Retinal pigment epithelial cell (primary cell): ENCODE measurements at regions not wholly inside any gene's neighbourhood (a gene's known extent, or its start where the extent isn't known, plus 50 kb on each side); places are given as distances from the start of the nearest gene placed in this dataset.
"Not testable (repeated sequence)": the region's sequence is repeated elsewhere in the genome, so short reads cannot be mapped to it uniquely, and the experiment has no call there.

Experiments
- DNase-seq: peaks from one replicate; pipeline ENCODE4 v3.0.0-alpha.2; 2010; ENCODE audit warnings: low read depth
- H3K4me3 ChIP-seq: 2 replicates; pipeline ENCODE4 v1.5.1; 2011; ENCODE audit warnings: mild to moderate bottlenecking, low read length, control low read depth, moderate library complexity
- TF ChIP-seq, protein P1 (sequence below): conservative IDR thresholded peaks from 2 replicates; pipeline ENCODE4 v1.5.1; 2011; ENCODE audit warnings: low read depth, low read length, control low read depth, inconsistent platforms

- no peak overlapping the region for H3K4me3 ChIP-seq
- TF ChIP-seq, protein P1, sequence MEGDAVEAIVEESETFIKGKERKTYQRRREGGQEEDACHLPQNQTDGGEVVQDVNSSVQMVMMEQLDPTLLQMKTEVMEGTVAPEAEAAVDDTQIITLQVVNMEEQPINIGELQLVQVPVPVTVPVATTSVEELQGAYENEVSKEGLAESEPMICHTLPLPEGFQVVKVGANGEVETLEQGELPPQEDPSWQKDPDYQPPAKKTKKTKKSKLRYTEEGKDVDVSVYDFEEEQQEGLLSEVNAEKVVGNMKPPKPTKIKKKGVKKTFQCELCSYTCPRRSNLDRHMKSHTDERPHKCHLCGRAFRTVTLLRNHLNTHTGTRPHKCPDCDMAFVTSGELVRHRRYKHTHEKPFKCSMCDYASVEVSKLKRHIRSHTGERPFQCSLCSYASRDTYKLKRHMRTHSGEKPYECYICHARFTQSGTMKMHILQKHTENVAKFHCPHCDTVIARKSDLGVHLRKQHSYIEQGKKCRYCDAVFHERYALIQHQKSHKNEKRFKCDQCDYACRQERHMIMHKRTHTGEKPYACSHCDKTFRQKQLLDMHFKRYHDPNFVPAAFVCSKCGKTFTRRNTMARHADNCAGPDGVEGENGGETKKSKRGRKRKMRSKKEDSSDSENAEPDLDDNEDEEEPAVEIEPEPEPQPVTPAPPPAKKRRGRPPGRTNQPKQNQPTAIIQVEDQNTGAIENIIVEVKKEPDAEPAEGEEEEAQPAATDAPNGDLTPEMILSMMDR, result no peak
- no peak for DNase-seq
Observed at GRCh38 chr12:25884920-25885234, 73.6 kb upstream of the RASSF8 start.

DNA sequence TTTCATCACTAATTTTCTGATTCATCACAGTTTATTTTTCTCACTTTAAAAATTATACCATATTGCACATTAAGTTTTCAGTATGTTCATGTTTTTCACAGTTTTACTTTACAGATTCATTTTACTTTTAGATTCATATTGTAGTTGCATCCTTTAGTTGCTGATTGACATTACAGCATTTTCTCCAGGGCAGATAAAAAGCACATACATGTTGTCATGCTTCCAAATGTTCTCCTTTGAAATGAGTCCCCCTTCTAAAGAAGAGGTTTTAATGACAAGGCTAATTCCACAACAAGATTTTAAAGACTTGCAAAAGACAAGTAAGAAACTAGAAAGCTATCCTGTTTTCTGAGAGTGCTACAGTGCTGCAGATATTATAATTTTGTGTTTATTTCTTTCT is 72.1 kb upstream of the RASSF8 start:
- no peak overlapping the region for H3K4me3 ChIP-seq
- no peak for DNase-seq
- TF ChIP-seq, protein P1, result no peak

GRCh38 chr12:25887367-25887766 is 71.1 kb upstream of the RASSF8 start:
- H3K4me3 ChIP-seq, result no peak overlapping the region
- TF ChIP-seq, protein P1, result no peak
- DNase-seq, result no peak

DNA sequence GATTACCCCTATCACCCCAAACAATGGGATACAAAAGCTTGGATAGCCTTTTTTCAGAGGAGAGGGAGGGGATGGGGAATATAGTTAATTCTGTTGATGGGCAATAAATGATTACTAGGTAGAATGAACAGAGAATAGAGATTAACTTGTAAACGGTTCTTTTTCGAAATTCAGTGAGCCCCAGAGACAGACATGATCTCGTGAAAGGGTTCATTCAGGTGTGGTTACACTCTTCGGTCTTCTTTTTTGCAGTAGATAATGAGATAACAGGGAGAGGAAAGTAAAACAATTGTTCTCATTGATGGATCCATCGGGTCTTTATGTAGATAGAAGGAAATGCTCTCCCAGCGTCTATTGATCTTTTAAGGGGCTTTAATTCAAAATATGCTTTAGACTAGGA is 69.3 kb upstream of the RASSF8 start:
- TF ChIP-seq, protein P1, result no peak
- no peak overlapping the region for H3K4me3 ChIP-seq
- no peak for DNase-seq

DNA sequence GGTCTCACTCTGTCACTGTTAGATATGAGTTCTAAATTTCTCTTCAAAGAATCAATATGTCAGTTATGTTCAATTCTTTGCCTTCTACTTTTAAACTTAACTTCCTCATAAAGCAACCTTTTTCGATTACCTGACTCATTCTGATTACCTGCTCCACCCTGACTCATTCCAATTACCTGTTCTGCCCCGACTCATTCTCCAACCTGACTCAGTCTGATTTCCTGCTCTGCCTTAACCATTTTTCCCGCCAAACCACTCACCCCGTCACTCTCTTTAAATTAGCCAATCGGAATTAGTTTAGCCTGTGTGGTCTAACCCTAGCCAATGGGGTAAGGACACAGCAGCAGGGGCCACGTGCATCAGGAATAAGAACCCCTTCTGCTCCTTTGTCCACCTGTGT is 67.4 kb upstream of the RASSF8 start:
- H3K4me3 ChIP-seq, DNase-seq: not testable (repeated sequence)

- H3K4me3 ChIP-seq, result no peak overlapping the region
- DNase-seq, result no peak
- TF ChIP-seq, protein P1, result no peak
Observed at GRCh38 chr12:25894759-25895158, 63.7 kb upstream of the RASSF8 start.

DNA sequence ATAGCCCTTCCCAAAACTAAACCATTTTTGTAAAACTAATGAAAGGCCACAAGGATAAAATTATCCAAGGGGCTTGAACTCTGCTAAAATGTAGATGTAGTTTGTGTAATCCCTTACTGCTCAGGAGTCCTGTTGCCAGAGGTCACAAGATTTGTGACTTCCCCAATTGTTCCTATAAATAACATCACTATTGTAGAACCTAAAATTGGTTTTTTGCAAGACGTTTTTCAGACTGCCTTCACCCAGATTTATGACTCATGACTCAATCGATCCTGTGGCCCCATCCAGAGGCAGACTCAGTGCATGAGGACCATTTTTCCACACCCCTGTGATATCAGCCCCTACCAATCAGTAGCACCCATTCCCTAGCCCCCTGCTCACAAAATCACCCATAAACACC is 61.5 kb upstream of the RASSF8 start:
- TF ChIP-seq, protein P1, result no peak
- no peak for DNase-seq
- H3K4me3 ChIP-seq, result no peak overlapping the region

DNA sequence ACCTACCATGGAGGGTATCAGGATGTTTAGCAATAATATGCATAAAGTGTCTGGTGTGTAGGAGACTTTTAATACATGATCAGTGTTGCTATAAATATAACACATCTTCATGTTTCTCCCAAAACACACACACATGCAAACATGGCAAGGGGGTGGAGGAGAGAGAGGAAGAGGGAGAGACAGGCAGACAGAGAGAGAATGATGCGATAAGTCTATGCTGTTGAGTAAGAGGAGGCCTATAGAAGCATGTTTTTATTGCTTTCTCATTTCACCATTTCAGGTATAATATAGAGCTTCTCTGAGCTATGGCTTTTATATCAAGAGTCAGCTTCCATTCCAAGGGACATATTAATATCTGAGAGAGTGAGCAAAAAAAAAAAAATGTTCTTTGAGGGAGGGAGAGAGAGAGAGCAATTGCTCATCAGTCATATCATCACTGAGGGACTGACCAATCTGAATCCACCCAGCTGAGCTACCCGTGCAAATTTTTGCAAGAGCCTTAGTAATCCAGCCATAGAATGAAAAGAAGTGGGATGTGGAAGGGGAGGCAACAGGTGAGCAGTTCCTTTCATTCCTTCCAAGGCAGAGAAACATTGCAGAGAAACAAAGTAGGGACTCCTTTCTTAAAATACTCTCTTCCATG is 54.8 kb upstream of the RASSF8 start:
- no peak overlapping the region for H3K4me3 ChIP-seq
- TF ChIP-seq, protein P1, result no peak
- no peak for DNase-seq
